Neuron (in vitro differentiated cells): ENCODE measurements at regions not wholly inside any gene's neighbourhood (a gene's known extent, or its start where the extent isn't known, plus 50 kb on each side); places are given as distances from the start of the nearest gene placed in this dataset.

Source experiments
- H2AFZ ChIP-seq: one replicate; pipeline ENCODE4 v1.6.1; 2013; ENCODE audit warnings: low read depth, mild to moderate bottlenecking, inconsistent platforms, low read length, moderate library complexity
- H3K27me3 ChIP-seq: one replicate; pipeline ENCODE4 v1.6.1; 2013; ENCODE audit warnings: low read length; ENCODE audit not compliant: insufficient read depth
- H3K36me3 ChIP-seq: one replicate; pipeline ENCODE4 v1.6.1; 2013; ENCODE audit warnings: low read length; ENCODE audit not compliant: insufficient read depth
- H3K4me1 ChIP-seq: one replicate; pipeline ENCODE4 v1.6.1; 2013; ENCODE audit warnings: low read length; ENCODE audit not compliant: insufficient read depth
- H3K4me3 ChIP-seq: 2 replicates; pipeline ENCODE4 v1.5.1; 2013; ENCODE audit warnings: mild to moderate bottlenecking, low read length, moderate library complexity
- H3K9me3 ChIP-seq: one replicate; pipeline ENCODE4 v1.6.1; 2013; ENCODE audit warnings: low read length

- H3K36me3 ChIP-seq: no peaks in the 10 kb centered on the region
- H3K9me3 ChIP-seq: no peaks in the 10 kb centered on the region
- no peak overlapping the region for H2AFZ ChIP-seq
- no peaks in the 10 kb centered on the region for H3K27me3 ChIP-seq
- H3K4me1 ChIP-seq: peaks cover 19% of the 10 kb centered on the region
- H3K4me3 ChIP-seq: no peak overlapping the region
Observed at GRCh38 chr6:98547151-98547550, 287.2 kb upstream of the POU3F2 start.

GRCh38 chr6:98547634-98548033 is 286.7 kb upstream of the POU3F2 start:
- Histone ChIP-seq H3K27me3 (no peaks in the 10 kb centered on the region), H2AFZ (no peak overlapping the region), H3K4me1 (peaks cover 19% of the 10 kb centered on the region), H3K4me3 (no peak overlapping the region), H3K36me3 (no peaks in the 10 kb centered on the region), H3K9me3 (no peaks in the 10 kb centered on the region)

GRCh38 chr6:98548301-98548700 is 286.1 kb upstream of the POU3F2 start:
- Histone ChIP-seq H2AFZ (no peak overlapping the region), H3K36me3 (no peaks in the 10 kb centered on the region), H3K4me1 (peaks cover 19% of the 10 kb centered on the region), H3K27me3 (no peaks in the 10 kb centered on the region), H3K4me3 (no peak overlapping the region), H3K9me3 (no peaks in the 10 kb centered on the region)

- Histone ChIP-seq H2AFZ (no peak overlapping the region), H3K9me3 (no peaks in the 10 kb centered on the region), H3K4me1 (peaks cover 7% of the 10 kb centered on the region), H3K27me3 (no peaks in the 10 kb centered on the region), H3K4me3 (no peak overlapping the region), H3K36me3 (no peaks in the 10 kb centered on the region)
Observed at GRCh38 chr6:98560418-98560817, 274.0 kb upstream of the POU3F2 start.

GRCh38 chr6:98560841-98561240 is 273.5 kb upstream of the POU3F2 start:
- no peaks in the 10 kb centered on the region for H3K27me3 ChIP-seq
- peaks cover 7% of the 10 kb centered on the region for H3K4me1 ChIP-seq
- no peak overlapping the region for H3K4me3 ChIP-seq
- no peaks in the 10 kb centered on the region for H3K36me3 ChIP-seq
- no peak overlapping the region for H2AFZ ChIP-seq
- no peaks in the 10 kb centered on the region for H3K9me3 ChIP-seq

- H3K4me1 ChIP-seq: no peaks in the 10 kb centered on the region
- no peak overlapping the region for H2AFZ ChIP-seq
- H3K36me3 ChIP-seq: no peaks in the 10 kb centered on the region
- no peaks in the 10 kb centered on the region for H3K27me3 ChIP-seq
- no peaks in the 10 kb centered on the region for H3K9me3 ChIP-seq
- H3K4me3 ChIP-seq: no peak overlapping the region
Observed at GRCh38 chr6:98566126-98566525, 268.2 kb upstream of the POU3F2 start.

GRCh38 chr6:98572579-98572978 is 261.8 kb upstream of the POU3F2 start:
- no peaks in the 10 kb centered on the region for H3K36me3 ChIP-seq
- H3K4me3 ChIP-seq: no peak overlapping the region
- no peaks in the 10 kb centered on the region for H3K27me3 ChIP-seq
- no peaks in the 10 kb centered on the region for H3K9me3 ChIP-seq
- H2AFZ ChIP-seq: no peak overlapping the region
- peaks cover 16% of the 10 kb centered on the region for H3K4me1 ChIP-seq

GRCh38 chr6:98574984-98575383 is 259.4 kb upstream of the POU3F2 start:
- Histone ChIP-seq H3K36me3 (no peaks in the 10 kb centered on the region), H3K27me3 (no peaks in the 10 kb centered on the region), H3K9me3 (no peaks in the 10 kb centered on the region), H2AFZ (peak overlapping the region; percentile 50), H3K4me1 (peaks cover 21% of the 10 kb centered on the region), H3K4me3 (no peak overlapping the region)

- no peak overlapping the region for H2AFZ ChIP-seq
- no peaks in the 10 kb centered on the region for H3K9me3 ChIP-seq
- H3K4me1 ChIP-seq: peaks cover 21% of the 10 kb centered on the region
- no peaks in the 10 kb centered on the region for H3K36me3 ChIP-seq
- H3K27me3 ChIP-seq: no peaks in the 10 kb centered on the region
- H3K4me3 ChIP-seq: no peak overlapping the region
Observed at GRCh38 chr6:98576791-98577190, 257.6 kb upstream of the POU3F2 start.

GRCh38 chr6:98578016-98578415 is 256.4 kb upstream of the POU3F2 start:
- H2AFZ ChIP-seq: no peak overlapping the region
- peaks cover 21% of the 10 kb centered on the region for H3K4me1 ChIP-seq
- no peaks in the 10 kb centered on the region for H3K27me3 ChIP-seq
- no peaks in the 10 kb centered on the region for H3K36me3 ChIP-seq
- H3K4me3 ChIP-seq: no peak overlapping the region
- H3K9me3 ChIP-seq: no peaks in the 10 kb centered on the region

GRCh38 chr6:98579079-98579478 is 255.3 kb upstream of the POU3F2 start:
- H3K4me1 ChIP-seq: peaks cover 18% of the 10 kb centered on the region
- H3K9me3 ChIP-seq: no peaks in the 10 kb centered on the region
- no peaks in the 10 kb centered on the region for H3K36me3 ChIP-seq
- no peak overlapping the region for H2AFZ ChIP-seq
- H3K27me3 ChIP-seq: no peaks in the 10 kb centered on the region
- no peak overlapping the region for H3K4me3 ChIP-seq

- no peak overlapping the region for H3K4me3 ChIP-seq
- H3K9me3 ChIP-seq: no peaks in the 10 kb centered on the region
- peaks cover 10% of the 10 kb centered on the region for H3K4me1 ChIP-seq
- H3K36me3 ChIP-seq: no peaks in the 10 kb centered on the region
- no peak overlapping the region for H2AFZ ChIP-seq
- H3K27me3 ChIP-seq: no peaks in the 10 kb centered on the region
Observed at GRCh38 chr6:98579941-98580340, 254.4 kb upstream of the POU3F2 start.

- H3K4me1 ChIP-seq: peaks cover 6% of the 10 kb centered on the region
- H3K36me3 ChIP-seq: no peaks in the 10 kb centered on the region
- no peaks in the 10 kb centered on the region for H3K27me3 ChIP-seq
- no peaks in the 10 kb centered on the region for H3K9me3 ChIP-seq
- H3K4me3 ChIP-seq: no peak overlapping the region
- H2AFZ ChIP-seq: no peak overlapping the region
Observed at GRCh38 chr6:98581705-98582104, 252.7 kb upstream of the POU3F2 start.

GRCh38 chr6:98583506-98583905 is 250.9 kb upstream of the POU3F2 start:
- no peak overlapping the region for H2AFZ ChIP-seq
- H3K27me3 ChIP-seq: no peaks in the 10 kb centered on the region
- no peak overlapping the region for H3K4me3 ChIP-seq
- H3K9me3 ChIP-seq: no peaks in the 10 kb centered on the region
- H3K4me1 ChIP-seq: peaks cover 2% of the 10 kb centered on the region
- H3K36me3 ChIP-seq: no peaks in the 10 kb centered on the region
